Activated CD4-positive, CD25-positive, alpha-beta regulatory T cell treated with anti-CD3 and anti-CD28 coated beads, Interleukin-2, amount 50 U/mL, for 72 hours (primary cell): ENCODE measurements at regions not wholly inside any gene's neighbourhood (a gene's known extent, or its start where the extent isn't known, plus 50 kb on each side); places are given as distances from the start of the nearest gene placed in this dataset.

Experiments used
- DNase-seq: peaks from one replicate; pipeline ENCODE4 v3.0.0; 2021

- DNase-seq = no peak
These were observed 57.3 kb downstream of the KCNA4 start for GRCh38 chr11:29959488-29959887.

- no peak for DNase-seq
These were observed 59.4 kb downstream of the KCNA4 start for GRCh38 chr11:29957431-29957830.

DNA sequence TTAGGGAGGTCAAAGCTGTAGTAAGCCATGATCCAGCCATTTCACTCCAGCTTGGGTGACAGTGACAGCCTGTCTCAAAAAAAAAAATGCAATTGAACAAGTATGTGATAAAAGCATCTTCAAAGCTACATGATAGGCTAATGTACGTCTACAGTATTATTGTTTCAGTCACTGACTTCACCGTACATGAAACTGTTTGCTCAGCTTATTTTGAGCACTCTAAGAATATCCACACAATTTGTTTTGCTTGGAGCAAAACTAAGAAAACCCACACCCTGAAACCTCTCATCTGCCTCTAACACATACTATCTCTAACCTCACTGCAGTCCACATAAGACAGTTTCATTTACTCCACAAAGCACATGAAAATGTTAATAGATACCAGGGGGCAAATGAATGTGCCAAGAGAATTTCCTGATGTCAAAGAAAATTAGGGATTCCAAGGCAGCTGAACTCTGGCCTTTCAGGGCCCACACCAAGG is 60.7 kb downstream of the KCNA4 start:
- DNase-seq = no peak

GRCh38 chr11:29943347-29943746 is 73.5 kb downstream of the KCNA4 start:
- no peak for DNase-seq

DNA sequence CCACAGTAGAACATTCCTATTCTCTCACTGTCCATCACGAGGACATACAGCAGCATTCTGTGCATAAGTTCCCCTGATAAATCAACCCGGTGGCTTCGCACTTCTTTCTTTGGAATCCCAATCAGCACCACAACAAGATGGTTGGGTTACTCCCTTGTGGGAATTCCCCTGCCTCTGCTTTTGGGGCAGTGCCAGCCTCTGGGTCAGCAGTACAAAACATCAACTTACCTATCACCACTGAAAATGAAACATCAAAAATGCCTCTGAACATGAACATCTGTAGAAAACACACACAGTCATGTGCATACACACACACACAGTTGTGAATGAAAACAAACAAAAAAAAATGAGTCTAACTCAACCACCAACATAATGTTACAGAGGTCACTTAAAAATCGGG is 79.3 kb downstream of the KCNA4 start:
- DNase-seq = no peak

DNA sequence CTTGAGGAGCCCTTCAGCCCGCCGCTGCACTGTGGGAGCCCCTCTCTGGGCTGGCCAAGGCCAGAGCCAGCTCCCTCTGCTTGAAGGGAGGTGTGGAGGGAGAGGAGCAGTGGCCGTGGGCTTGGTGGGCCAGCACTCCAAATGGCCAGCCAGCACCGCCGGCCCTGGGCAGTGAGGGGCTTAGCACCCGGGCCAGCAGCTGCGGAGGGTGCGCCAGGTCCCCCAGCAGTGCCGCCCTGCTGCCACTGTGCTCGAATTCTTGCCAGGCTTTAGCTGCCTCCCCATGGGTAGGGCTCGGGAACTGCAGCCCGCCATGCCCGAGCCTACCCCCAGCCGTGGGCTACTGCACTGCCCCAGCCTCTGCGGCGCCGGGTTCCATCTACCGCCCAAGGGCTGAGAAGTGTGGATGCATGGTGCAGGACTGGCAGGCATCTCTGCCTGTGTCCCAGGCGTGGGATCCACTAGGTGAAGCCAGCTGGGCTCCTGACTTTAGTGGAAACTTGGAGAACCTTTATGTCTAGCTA is 82.7 kb downstream of the KCNA4 start:
- DNase-seq = no peak

DNA sequence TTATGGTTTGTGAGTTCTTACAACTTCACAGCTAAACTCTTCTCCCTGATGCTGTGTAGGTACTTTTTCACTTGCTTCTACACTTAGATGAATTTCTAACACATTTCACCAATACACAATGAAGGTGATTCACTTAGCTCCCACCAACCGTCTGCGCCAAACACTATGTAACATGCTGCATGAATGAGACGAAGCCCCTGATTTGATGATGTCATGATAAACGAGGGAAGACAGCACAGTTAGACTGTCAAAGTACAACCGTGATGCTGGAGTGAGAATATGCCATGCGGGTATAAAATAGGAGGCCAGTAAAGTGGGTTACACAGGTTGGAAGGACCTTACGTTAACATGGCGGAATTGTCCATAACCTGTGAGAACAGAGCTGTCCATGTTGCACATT is 100.8 kb downstream of the KCNA4 start:
- DNase-seq = no peak

GRCh38 chr11:29914203-29914930 is 102.5 kb downstream of the KCNA4 start:
- no peak for DNase-seq

GRCh38 chr11:29913352-29913751 is 103.5 kb downstream of the KCNA4 start:
- DNase-seq = no peak

DNA sequence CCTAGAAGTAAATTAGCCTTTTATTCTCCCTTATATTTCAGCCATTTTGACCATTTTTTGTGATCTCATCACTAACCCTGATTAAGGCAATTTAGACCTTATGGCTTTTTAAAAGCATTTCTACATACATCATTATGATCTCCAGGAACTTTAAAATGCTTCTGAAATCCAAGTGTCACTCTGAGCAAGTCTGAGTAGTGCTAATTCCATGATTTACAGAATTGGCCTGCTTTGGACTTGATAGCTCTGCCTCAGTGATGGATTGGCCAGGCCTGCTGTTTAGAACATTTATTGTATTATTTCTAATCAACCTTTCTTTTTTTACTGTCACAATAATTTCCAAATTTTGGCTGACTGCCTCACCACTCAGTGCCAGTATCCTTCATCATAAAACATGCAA is 116.4 kb downstream of the KCNA4 start:
- no peak for DNase-seq

GRCh38 chr11:29879560-29879959 is 137.3 kb downstream of the KCNA4 start:
- no peak for DNase-seq

DNA sequence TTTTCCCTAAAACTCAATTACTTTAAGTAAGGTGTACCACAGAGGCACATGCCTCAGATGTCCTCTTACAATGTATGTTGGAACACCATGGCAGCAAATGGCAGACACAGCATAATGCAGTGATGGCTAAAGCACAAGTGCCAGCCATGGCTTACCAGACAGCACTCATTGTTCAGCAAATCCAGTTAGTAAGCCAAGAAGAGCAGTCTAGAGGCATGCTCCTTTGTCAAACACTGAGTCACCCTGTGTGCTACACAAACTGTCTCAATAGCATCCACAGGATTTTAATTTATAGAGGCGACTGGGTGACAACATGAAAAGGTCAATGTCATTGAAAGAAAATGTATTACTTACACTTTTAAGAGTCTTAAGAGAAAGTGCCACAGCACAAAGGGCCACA is 140.6 kb downstream of the KCNA4 start:
- DNase-seq = no peak

GRCh38 chr11:29847219-29847618 is 169.6 kb downstream of the KCNA4 start:
- no peak for DNase-seq

DNA sequence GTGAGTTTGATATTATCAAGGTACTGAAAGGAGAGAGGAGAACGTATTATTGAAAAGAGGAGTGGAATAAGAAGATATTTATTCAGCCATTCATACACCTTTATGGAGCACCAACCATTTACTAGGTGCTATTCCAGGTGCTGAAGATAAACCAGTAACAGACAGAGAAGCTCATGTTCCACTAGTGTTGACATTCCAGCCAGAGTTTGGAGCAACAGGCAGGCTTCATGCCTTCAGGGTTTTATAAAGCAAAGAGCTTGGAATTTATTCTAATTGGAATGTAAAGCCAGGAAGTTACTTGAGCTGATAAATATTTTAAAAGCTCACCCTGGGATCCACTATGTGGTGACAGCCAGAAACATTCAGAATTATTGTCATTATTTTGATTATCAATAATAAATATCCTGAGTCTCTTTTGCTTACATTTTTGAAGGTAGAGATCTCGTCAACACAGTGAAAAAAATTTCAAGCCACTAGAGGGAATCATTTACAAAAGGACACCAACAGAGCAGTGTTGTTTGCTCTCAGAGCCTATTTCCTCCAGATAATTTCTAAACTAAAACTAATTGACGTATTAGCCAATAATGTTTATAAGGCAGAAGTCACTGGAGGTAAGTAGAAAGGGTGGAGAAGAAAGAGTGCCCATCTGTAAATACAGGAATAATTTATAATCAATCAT is 172.0 kb downstream of the KCNA4 start:
- no peak for DNase-seq

GRCh38 chr11:29844031-29844430 is 172.8 kb downstream of the KCNA4 start:
- DNase-seq = no peak

- DNase-seq = no peak
These were observed 174.8 kb downstream of the KCNA4 start for GRCh38 chr11:29842061-29842460.

DNA sequence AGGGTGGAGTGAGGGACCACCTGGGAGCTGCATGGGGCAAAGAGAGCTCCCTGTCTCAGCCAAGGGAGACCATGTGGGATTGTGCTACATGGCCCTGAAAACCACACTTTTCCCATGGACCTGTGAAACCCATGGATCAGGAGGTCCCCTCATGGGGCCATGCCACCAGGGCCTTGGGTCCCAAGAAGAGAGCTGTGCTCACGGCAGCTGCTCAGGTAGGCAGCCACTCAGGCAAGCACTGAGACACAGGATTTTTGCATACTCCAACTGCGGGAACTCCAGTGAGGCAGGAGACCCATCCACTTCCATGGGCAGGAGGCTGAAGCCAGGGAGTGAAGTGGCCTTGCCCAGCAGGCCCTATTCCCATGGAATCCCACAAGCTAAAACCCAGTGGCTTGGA is 190.0 kb downstream of the KCNA4 start:
- no peak for DNase-seq

DNA sequence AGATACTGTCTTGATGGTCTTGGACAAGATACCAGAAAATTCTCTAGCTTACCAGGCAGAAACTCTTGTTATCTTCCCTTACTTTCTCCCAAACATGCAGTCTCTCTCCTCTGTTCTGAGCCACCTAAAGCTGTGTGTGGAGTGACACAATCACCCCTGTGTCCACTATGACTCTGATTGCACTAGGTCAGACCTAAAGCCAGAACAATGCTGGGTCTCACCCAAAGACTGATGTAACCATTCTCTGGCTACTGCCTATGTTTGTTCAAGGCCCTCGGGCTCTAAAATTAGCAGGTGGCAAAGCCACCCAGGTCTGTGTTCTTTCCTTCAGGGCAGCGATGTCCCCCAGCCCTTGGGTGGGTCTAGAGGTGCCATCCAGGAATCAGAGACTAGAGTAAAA is 200.5 kb downstream of the KCNA4 start:
- DNase-seq = no peak

DNA sequence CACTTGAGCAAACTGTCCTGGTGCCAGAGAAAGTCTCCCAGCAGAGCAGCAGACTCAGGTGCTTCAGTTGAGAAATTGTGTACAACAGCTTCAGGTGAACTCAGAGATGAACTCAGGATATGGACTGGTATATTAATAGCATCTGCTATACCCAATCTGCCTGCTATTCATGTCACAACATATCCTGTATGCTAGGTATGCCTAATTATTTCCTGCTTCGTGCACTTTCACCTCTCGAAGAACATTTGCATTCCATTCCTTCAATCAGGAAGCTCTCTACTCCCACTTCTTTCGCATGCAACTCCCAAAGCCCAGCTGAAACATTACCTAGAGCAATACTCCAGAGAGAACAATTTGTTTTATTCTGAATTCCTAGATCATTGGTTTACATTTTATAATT is 207.7 kb downstream of the KCNA4 start:
- no peak for DNase-seq

DNA sequence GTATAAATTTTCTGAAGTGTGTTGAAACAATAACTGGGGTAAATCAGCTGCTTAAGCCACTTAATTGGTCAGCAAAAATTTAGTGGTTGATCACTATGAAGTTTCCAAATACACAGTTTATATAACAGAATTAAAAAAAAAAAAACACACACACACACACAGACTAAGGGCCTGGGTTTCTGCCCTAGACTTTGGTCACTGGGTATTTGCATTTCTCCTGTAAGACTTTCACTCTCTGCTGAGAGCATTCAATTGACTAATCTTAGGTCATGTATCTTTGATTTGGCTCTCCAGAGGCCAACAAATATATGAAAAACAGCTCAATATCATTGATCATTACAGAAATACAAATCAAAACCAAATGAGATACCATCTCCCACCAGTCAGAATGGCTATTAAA is 214.3 kb downstream of the KCNA4 start:
- DNase-seq = no peak

GRCh38 chr11:29801561-29801960 is 215.3 kb downstream of the KCNA4 start:
- DNase-seq = no peak

DNA sequence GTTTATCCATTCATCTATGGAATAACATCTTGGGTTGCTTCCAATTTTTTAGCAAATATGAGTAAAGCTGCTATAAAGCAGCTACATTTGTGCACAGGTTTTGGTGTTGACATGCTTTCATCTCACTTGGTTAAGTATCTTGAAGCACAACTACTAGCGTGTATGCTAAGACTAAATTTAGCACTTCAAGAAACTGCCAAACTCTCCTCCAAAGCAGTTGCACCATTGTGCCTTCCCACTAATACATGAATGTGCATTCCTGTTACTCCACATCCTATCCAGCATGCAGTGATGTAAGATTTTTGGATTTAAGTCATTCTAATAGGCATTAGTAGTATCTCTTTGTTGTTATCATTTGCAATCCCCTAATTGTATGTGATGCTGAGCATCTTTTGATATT is 230.7 kb downstream of the KCNA4 start:
- no peak for DNase-seq

DNA sequence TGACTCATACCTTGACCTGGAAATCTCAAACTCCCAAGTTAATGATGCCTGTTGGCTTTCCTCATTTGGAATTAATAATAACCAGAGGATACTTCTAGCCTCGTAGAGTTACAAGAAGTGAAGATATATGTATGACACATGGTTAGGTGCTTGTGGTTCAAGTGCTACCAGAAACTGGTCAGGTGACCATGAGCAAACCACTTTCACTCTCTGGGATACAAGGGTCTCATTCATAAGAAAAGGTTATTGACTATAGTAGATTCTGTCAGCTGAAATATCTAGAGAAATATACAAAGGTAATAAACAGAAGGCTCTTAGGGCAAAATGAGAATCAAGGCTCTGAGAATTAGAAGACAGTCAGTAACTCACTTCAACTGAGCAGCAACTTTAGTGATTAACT is 233.3 kb downstream of the KCNA4 start:
- no peak for DNase-seq

GRCh38 chr11:29782447-29782846 is 234.4 kb downstream of the KCNA4 start:
- no peak for DNase-seq

DNA sequence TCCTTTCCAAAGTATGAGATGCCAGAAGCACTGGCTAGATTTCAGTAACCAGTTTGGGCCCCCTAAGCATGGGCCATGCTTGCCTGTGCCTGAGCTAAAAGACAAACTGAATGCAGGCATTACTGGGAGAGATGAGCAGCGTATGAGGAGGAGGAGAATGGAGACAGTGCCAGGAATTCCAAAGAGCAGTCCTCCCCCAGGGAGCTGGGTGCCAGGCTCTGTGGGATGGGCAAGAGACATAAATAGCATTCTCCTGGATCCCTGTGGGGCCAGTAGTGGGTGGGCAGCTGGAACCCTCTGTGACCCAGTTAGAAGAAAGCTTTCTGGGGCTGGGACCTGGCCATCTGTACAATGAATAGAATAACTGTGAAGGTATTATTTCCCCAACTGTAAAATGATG is 235.6 kb downstream of the KCNA4 start:
- DNase-seq = no peak
